Tibial artery (tissue), 4 donors: ENCODE measurements at regions not wholly inside any gene's neighbourhood (a gene's known extent, or its start where the extent isn't known, plus 50 kb on each side); places are given as distances from the start of the nearest gene placed in this dataset.
"Not testable (repeated sequence)": the region's sequence is repeated elsewhere in the genome, so short reads cannot be mapped to it uniquely, and the experiment has no call there.

Source experiments
- DNase-seq, 2 donors: peaks; one replicate each; pipeline ENCODE4 v3.0.0-alpha.2; 2019
- H3K27ac ChIP-seq, 2 donors: fragments of 200-600 bp; sonication (generic) in 1 of 2; 1 replicate in 1 of 2; 2 replicates in 1 of 2; pipeline ENCODE4 v1.5.1; 2018 to 2019; ENCODE audit warnings: mild to moderate bottlenecking in 1 of 2
- H3K27me3 ChIP-seq, 2 donors: fragments of 200-600 bp; sonication (generic) in 1 of 2; one replicate each; pipeline versions ENCODE4 v1.5.1 to v1.6.0; 2016 to 2019
- H3K36me3 ChIP-seq, 3 donors: fragments of 200-600 bp; sonication (generic) in 2 of 3; one replicate each; pipeline ENCODE4 v1.5.1; 2016 to 2019; ENCODE audit warnings: mild to moderate bottlenecking in 2 of 3
- H3K4me1 ChIP-seq, 4 donors: fragments of 200-600 bp; sonication (generic) in 2 of 4; 1 replicate in 3 of 4; 2 replicates in 1 of 4; pipeline ENCODE4 v1.5.1; 2016 to 2019
- H3K4me3 ChIP-seq, 2 donors: fragments of 200-600 bp; sonication (generic) in 1 of 2; 1 replicate in 1 of 2; 2 replicates in 1 of 2; pipeline ENCODE4 v1.5.1; 2018 to 2019; ENCODE audit warnings: mild to moderate bottlenecking in 2 of 2
- H3K9me3 ChIP-seq, 3 donors: fragments of 200-600 bp; sonication (generic) in 1 of 3; one replicate each; pipeline ENCODE4 v1.5.1; 2016 to 2019
- CTCF ChIP-seq, 2 experiments: fragments of 200-600 bp in 1 of 2; fragments of 450-650 bp in 1 of 2; IDR thresholded peaks; one replicate each; pipeline ENCODE4 v1.5.1; 2017 to 2019; ENCODE audit warnings: antibody characterized with exemption in 2 of 2, mild to moderate bottlenecking in 1 of 2, moderate library complexity in 1 of 2
- intact Hi-C: fragments of 100-400 bp; cut with DNase I; formaldehyde crosslinking; loops from one replicate; pipeline ENCODE4 v1.15.0; 2023; ENCODE audit warnings: low total_unique reads

- TF ChIP-seq CTCF (IDR thresholded peaks at IDR 0.05) = no peak
- intact Hi-C loops = no loop called here
- no peaks in the 10 kb centered on the region for H3K9me3 ChIP-seq
Measured at GRCh38 chr16:66091471-66091891, 275.0 kb upstream of the CDH5 start.

GRCh38 chr16:66088681-66089080 lies 277.8 kb upstream of the CDH5 start:
- no peak for DNase-seq
- no peak overlapping the region for H3K27ac ChIP-seq
- H3K27me3 ChIP-seq = no peaks in the 10 kb centered on the region
- intact Hi-C loops = no loop called here
- H3K4me3 ChIP-seq = no peak overlapping the region
- H3K4me1 ChIP-seq = peaks cover 0 to 5% (median 2%) of the 10 kb centered on the region in 4 donors
- H3K9me3 ChIP-seq = no peaks in the 10 kb centered on the region
- no peaks in the 10 kb centered on the region for H3K36me3 ChIP-seq
- no peak for TF ChIP-seq CTCF (IDR thresholded peaks at IDR 0.05)

More at GRCh38 chr16:66091471-66091891, 275.0 kb upstream of the CDH5 start:
- DNase-seq = no peak
- no peaks in the 10 kb centered on the region for H3K27me3 ChIP-seq
- H3K27ac ChIP-seq = no peak overlapping the region
- H3K4me3 ChIP-seq = no peak overlapping the region
- H3K4me1 ChIP-seq = no peaks in the 10 kb centered on the region
- H3K36me3 ChIP-seq = no peaks in the 10 kb centered on the region

- Histone ChIP-seq H3K9me3 (no peaks in the 10 kb centered on the region), H3K27me3 (no peaks in the 10 kb centered on the region), H3K4me3 (no peak overlapping the region), H3K27ac (no peak overlapping the region), H3K4me1 (peaks cover 0 to 10% (median 3%) of the 10 kb centered on the region in 4 donors), H3K36me3 (no peaks in the 10 kb centered on the region)
- TF ChIP-seq CTCF (IDR thresholded peaks at IDR 0.05) = no peak
- intact Hi-C loops = no loop called here
- DNase-seq = no peak
Measured at GRCh38 chr16:66087308-66087707, 279.2 kb upstream of the CDH5 start.

GRCh38 chr16:66085651-66086050 lies 280.8 kb upstream of the CDH5 start:
- no peak overlapping the region for H3K27ac ChIP-seq
- no peaks in the 10 kb centered on the region for H3K36me3 ChIP-seq
- no peak for DNase-seq
- H3K4me1 ChIP-seq = peaks cover 0 to 10% (median 3%) of the 10 kb centered on the region in 4 donors
- H3K27me3 ChIP-seq = no peaks in the 10 kb centered on the region
- H3K4me3 ChIP-seq = no peak overlapping the region
- H3K9me3 ChIP-seq = no peaks in the 10 kb centered on the region
- intact Hi-C loops = no loop called here
- TF ChIP-seq CTCF (IDR thresholded peaks at IDR 0.05) = no peak

GRCh38 chr16:66084731-66085130 lies 281.8 kb upstream of the CDH5 start:
- H3K4me3 ChIP-seq, H3K36me3 ChIP-seq, H3K4me1 ChIP-seq, H3K27ac ChIP-seq, intact Hi-C loops, H3K9me3 ChIP-seq, H3K27me3 ChIP-seq, DNase-seq: not testable (repeated sequence)

- no peak for DNase-seq
- Histone ChIP-seq H3K27me3 (no peaks in the 10 kb centered on the region), H3K27ac (no peak overlapping the region), H3K4me1 (peaks cover 0 to 10% (median 3%) of the 10 kb centered on the region in 4 donors), H3K9me3 (no peaks in the 10 kb centered on the region), H3K4me3 (no peak overlapping the region), H3K36me3 (no peaks in the 10 kb centered on the region)
- intact Hi-C loops = no loop called here
- TF ChIP-seq CTCF (IDR thresholded peaks at IDR 0.05) = no peak
Measured at GRCh38 chr16:66084306-66084705, 282.2 kb upstream of the CDH5 start.
